ENCODE measurements at regions not wholly inside any gene's neighbourhood (a gene's known extent, or its start where the extent isn't known, plus 50 kb on each side); places are given as distances from the start of the nearest gene placed in this dataset.
"Not testable (repeated sequence)": the region's sequence is repeated elsewhere in the genome, so short reads cannot be mapped to it uniquely, and the experiment has no call there.

GRCh38 chr4:56575820-56576429, 70.3 kb downstream of the ARL9 start:
- DNase-seq = peak; percentile 41

- DNase-seq = not testable (repeated sequence)
These were observed 86.8 kb downstream of the ARL9 start for GRCh38 chr4:56592417-56592816.
